ENCODE measurements at regions not wholly inside any gene's neighbourhood (a gene's known extent, or its start where the extent isn't known, plus 50 kb on each side); places are given as distances from the start of the nearest gene placed in this dataset.

- Histone ChIP-seq H3K36me3 (ENCODE audit: control insufficient read depth, insufficient read depth, low read length) (no peaks in the 10 kb centered on the region), H3K4me2 (ENCODE audit: low read depth, low read length) (no peak overlapping the region), H3K23ac (ENCODE audit: low read depth, low read length) (no peak overlapping the region), H3K4me3 (ENCODE audit: insufficient read depth, low read depth, low read length) (no peak overlapping the region), H2AK5ac (ENCODE audit: low read depth, low read length) (no peak overlapping the region), H3K4ac (ENCODE audit: low read depth, low read length) (no peak overlapping the region), H3K27me3 (ENCODE audit: control insufficient read depth, insufficient read depth, low read length) (no peaks in the 10 kb centered on the region), H2AK9ac (replicated peaks; ENCODE audit: low read depth, low read length, poor library complexity) (no peak overlapping the region), H3K27ac (ENCODE audit: insufficient read depth, low read length) (no peak overlapping the region), H4K91ac (ENCODE audit: insufficient read depth, low read depth, low read length) (no peak overlapping the region), H2BK15ac (ENCODE audit: low read depth, low read length) (no peak overlapping the region), H2AFZ (replicated peaks; ENCODE audit: low read length, poor library complexity) (no peak overlapping the region), H4K5ac (ENCODE audit: low read depth, low read length) (no peak overlapping the region), H2BK5ac (ENCODE audit: low read depth, low read length, poor library complexity, severe bottlenecking) (no peak overlapping the region), H3K14ac (replicated peaks; ENCODE audit: low read depth, low read length) (no peak overlapping the region), H2BK20ac (ENCODE audit: low read depth, low read length) (no peak overlapping the region), H4K20me1 (ENCODE audit: insufficient read depth, low read length) (no peaks in the 10 kb centered on the region), H4K8ac (ENCODE audit: low read depth in 2 of 2, low read length in 2 of 2) (no peak overlapping the region), H3K4me1 (ENCODE audit: control insufficient read depth, insufficient read depth, low read length) (no peaks in the 10 kb centered on the region), H3K9me3 (ENCODE audit: control insufficient read depth, insufficient read depth, low read length) (peaks cover 3% of the 10 kb centered on the region; the same call in 1 of the 2 replicates), H3K79me1 (ENCODE audit: low read depth in 1 of 2, low read length in 2 of 2) (no peaks in the 10 kb centered on the region), H3K9ac (ENCODE audit: low read depth, low read length) (no peak overlapping the region), H2BK120ac (ENCODE audit: low read depth, low read length) (no peak overlapping the region), H3K56ac (ENCODE audit: extremely low read depth, insufficient read depth, low read length) (no peak overlapping the region), H3K9me1 (ENCODE audit: insufficient read depth, low read length) (0 out of 2 replicates have a peak, but pooled peaks cover 3% of the 10 kb centered on the region), H3K18ac (ENCODE audit: low read depth, low read length) (no peak overlapping the region)
- ChIA-PET POLR2A (ENCODE audit: unreplicated experiment) (no interaction called here), CTCF (interaction anchor here (0.6 kb wide), 1 partner anchor 835 kb away, joined by 4 read pairs; no protein-coding TSS in a partner anchor)
- intact Hi-C loops (cut with micrococcal nuclease) (no loop called here), dilution Hi-C loops (cut with HindIII; ENCODE audit: low sequenced_read_pairs, unreplicated experiment) (no loop called here), in situ Hi-C loops (cut with MboI; ENCODE audit: low sequenced_read_pairs) (no loop called here)
- no peak for DNase-seq
- 92% methylated on average over 2 of the region's 4 CpGs; no CpG with 5 or more reads in 1 of the 2 experiments for WGBS, 2 experiments (ENCODE audit: extremely low coverage in 2 of 2, insufficient read length in 1 of 2)
- TF ChIP-seq RAD21 (IDR thresholded peaks at IDR 0.05; ENCODE audit: low read length): no peak
- TF ChIP-seq RFX5 (IDR thresholded peaks at IDR 0.05; ENCODE audit: low read depth, low read length): no peak
- no peak for TF ChIP-seq RCOR1 (IDR thresholded peaks at IDR 0.05; ENCODE audit: insufficient replicate concordance, low read length)
- TF ChIP-seq MXI1 (IDR thresholded peaks at IDR 0.05; ENCODE audit: borderline replicate concordance, low read depth, low read length): no peak
- no peak for TF ChIP-seq CTCF (conservative IDR thresholded peaks at IDR 0.05; ENCODE audit: low read depth, low read length)
- TF ChIP-seq BHLHE40 (IDR thresholded peaks at IDR 0.05; ENCODE audit: low read depth, low read length): no peak
- TF ChIP-seq USF2 (IDR thresholded peaks at IDR 0.05; ENCODE audit: low read depth, low read length): no peak
- TF ChIP-seq MAZ (IDR thresholded peaks at IDR 0.05; ENCODE audit: borderline replicate concordance, low read depth, low read length): no peak
- no peak for TF ChIP-seq ELK1 (IDR thresholded peaks at IDR 0.05; ENCODE audit: borderline replicate concordance, low read depth, low read length)
- no peak for TF ChIP-seq SMC3 (IDR thresholded peaks at IDR 0.05; ENCODE audit: low read depth, low read length)
- no peak for TF ChIP-seq FOS (IDR thresholded peaks at IDR 0.05; ENCODE audit: low read depth, low read length)
- no peak; the same call in 1 of the 2 replicates for ATAC-seq (ENCODE audit: low read depth)
- no TSS peak for BruUV-seq (replicated peaks)
These were observed 220.0 kb upstream of the JADE1 start for GRCh38 chr4:128589384-128589965.

Measured in IMR-90 (cell line).